ENCODE measurements at regions not wholly inside any gene's neighbourhood (a gene's known extent, or its start where the extent isn't known, plus 50 kb on each side); places are given as distances from the start of the nearest gene placed in this dataset.

DNA sequence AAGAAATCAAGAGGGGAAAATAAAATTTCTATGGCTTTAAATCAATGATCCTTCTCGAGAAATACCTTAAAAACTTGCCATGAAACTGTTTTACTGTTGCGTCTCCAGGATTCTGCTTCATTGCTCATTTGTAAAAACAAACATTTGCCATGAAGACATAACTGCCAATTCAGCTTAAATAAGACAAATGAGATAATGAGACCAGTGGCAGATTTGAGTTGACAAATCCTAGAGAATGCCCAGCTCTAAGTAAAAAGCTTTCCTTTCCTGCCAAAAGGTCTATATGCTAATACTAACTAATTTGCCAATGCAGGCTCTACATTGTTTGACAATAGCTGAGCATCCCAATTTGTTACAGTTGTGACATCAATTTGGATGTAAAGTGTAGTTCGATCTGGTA lies 400.5 kb upstream of the PCDH9 start:
- FAIRE-seq = no peak
- no peak for DNase-seq (ENCODE audit: low spot score)

DNA sequence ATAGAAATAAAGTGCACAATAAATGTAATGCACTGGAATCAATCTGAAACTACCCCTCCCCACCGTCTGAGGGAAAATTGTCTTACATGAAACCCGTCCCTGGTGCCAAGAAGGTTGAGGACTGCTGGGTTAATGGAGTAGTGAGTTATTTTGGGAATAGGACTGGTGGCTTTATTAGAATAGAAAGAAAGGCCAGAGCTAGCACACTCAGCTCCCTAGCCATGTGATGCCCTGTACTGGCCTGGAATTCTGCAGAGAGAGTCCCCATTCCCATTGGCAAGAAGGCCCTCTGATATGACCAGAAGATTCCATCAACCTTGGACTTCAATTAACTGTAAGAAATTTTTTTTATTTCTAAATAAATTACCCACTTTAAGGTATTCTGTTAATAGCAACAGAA lies 393.5 kb upstream of the PCDH9 start:
- no peak for DNase-seq (ENCODE audit: low spot score)
- FAIRE-seq = no peak

DNA sequence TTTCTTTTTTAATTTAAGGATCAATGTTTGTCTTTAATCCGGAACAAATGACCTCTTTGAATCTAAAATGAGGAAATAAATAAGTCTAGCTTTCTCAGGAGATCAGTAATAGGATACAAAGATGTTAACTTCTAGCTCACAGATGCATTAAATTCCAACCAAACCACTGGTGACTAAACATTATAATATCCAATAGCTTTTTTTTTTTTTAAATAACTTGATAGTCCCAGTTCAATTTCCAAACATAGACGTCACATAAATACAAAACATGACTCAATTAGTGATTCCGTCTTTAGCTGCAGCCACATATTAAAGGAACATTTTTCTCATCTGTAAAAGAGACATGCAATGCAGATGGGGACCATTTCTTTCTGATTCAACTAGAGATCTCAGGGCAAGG lies 390.5 kb upstream of the PCDH9 start:
- FAIRE-seq = no peak
- no peak for DNase-seq (ENCODE audit: low spot score)

DNA sequence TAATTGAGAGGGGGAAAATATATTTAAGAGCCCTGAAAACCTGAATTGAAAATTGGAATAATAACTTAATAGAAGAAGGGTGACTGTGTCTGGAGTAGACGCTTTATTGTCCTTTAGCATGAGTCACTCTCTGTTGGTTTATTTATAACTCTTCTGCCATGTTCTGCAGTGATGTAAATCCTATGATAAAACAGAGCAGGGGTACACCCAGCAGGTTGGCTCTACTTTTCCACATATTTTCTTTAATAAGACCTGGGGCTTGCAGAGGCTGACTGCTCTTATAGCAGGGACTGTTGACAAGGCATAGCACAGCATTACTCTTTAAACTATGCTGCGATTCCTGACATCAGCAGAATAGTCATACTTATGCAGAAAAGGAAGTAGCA lies 389.9 kb upstream of the PCDH9 start:
- DNase-seq (ENCODE audit: low spot score) (peak; percentile 38), FAIRE-seq (no peak)

DNA sequence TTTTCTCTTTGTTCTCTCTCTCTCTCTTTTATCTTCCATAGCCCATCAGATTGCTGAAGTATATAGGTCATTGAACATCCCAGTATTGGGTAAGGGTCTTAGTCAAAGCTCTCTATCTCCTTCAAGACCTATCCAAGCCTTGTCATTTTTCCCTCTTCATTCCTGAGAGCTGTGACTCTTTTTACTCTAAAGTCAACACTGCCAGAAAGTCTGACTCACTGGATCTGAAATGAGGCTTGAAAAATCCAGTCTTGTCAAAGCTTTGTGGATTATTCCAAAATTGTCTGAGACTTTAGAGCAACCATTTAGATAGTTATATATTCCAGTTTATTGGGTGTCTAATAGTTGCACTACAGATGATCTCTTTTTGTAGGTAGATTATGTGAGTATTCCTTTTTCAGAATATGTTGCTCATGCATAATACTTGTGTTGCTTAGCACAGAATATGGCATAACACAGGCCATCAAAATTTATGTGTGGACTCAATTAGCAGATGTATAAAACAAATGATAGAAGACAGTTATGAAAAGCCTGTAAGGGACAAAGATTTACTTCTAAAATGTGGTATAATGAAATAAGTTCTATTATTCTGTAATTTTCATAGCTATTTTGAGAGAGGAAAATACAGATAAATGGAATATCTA lies 389.3 kb upstream of the PCDH9 start:
- FAIRE-seq = peak; percentile 54
- peak; percentile 9 for DNase-seq (ENCODE audit: low spot score)

DNA sequence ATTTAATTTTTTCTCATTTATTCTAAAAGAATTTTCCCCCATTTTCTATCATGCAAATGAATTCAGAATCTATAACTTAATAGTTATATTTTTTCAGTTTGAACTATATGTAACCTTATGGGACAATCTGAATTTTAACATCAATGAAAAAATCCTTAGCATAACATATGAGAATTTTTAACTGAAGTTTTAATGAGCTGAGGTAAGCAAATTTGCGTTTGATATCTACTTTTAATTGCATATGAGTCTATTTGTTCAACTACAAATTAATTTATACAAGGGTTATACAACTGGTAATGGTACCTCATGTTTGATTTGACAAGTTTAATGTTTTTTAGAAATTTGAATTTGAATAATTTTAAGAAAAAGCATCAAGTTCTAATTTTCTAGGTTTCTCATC lies 384.4 kb upstream of the PCDH9 start:
- FAIRE-seq = no peak
- DNase-seq (ENCODE audit: low spot score) = no peak

DNA sequence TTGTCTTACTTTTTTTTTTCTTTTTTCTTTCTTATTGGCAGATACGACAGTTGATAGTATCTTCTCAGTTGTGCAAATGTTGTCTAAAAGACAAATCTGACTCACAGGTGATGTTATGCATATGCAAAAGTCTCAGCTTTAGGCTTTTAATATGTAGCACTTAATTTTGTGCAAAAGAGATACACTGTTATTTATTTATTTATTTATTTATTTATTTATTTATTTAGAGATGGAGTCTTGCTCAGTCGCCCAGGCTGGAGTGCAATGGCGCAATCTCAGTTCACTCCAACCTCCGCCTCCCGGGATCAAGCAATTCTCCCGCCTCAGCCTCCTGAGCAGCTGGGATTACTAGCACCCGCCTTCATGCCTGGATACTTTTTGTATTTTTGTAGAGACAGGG lies 383.9 kb upstream of the PCDH9 start:
- FAIRE-seq (no peak), DNase-seq (ENCODE audit: low spot score) (no peak)

DNA sequence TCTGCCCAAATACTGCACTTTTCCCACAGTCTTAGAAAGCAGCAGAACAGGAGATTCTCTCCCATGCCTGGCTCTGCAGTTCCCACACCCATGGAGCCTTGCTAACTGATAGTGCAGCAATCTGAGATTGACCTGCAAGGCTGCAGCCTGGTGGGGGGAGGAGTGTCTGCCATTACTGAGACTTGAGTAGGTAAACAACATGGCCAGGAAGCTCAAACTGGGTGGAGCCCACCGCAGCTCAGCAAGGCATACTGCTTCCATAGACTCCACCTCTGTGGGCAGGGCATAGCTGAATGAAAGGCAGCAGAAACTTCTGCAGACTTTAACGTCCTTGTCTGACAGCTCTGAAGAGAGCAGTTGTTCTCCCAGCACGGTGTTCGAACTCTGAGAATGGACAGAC lies 358.5 kb upstream of the PCDH9 start:
- DNase-seq (ENCODE audit: low spot score) = no peak
- no peak for FAIRE-seq

DNA sequence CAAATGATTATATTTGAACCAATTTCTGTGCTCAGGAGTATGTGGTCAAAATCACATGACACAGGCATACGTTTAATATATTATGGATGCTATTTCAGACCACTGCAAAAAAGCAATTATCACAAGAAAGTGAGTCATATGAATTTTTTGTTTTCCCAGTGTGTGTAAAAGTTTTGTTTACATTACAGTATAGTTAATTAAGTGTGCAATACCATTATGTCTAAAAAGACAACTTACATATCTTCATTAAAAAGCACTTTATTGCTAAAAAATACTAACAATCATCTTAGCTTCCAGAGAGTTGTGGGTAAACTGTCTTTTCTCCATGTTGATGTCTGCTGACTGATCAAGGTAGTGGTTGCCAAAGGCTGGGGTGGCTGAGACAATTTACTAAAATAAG lies 347.2 kb upstream of the PCDH9 start:
- no peak for FAIRE-seq
- DNase-seq (ENCODE audit: low spot score) = no peak

DNA sequence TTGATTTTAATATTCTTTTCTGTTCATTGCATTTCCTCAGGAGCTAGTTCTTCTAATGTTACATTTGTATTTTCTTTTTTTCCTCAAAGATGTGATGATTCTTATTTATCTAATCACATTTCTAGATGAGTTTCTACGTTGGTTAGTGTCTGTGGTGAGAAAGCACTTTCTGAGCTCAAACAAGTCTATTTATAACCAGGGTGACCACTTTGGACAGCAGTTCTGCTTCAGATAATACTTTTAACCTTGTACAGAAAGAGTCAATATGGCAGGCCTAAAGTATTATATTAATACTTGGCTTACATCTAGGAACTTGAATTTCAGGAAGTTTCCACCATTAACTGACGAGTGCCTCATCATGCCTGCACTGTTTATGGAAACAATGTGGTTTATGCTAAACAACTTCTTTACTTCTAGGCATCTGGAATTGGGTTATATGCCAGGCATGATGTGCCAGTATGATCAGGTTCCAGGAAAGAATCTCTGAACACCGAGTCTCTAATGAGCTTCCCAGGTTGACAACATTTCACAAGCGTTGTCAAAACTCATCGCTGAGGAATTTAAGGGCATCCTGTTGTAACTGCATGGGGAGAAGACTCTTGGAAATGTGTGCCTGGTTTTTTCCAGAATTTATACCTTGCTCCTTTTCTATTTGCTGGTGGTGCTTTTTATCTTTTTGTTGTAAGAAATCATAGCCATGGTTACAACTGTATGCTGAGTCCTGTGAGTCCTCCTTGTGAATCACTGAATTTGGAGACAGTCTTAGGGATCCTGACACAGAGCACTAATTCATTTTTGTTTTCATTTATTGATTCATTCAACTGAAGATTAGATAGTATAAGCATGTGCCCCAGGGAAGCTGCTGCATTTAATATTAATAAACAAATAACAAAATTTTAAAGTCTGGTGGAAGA lies 344.4 kb upstream of the PCDH9 start:
- FAIRE-seq (no peak), DNase-seq (ENCODE audit: low spot score) (no peak)

DNA sequence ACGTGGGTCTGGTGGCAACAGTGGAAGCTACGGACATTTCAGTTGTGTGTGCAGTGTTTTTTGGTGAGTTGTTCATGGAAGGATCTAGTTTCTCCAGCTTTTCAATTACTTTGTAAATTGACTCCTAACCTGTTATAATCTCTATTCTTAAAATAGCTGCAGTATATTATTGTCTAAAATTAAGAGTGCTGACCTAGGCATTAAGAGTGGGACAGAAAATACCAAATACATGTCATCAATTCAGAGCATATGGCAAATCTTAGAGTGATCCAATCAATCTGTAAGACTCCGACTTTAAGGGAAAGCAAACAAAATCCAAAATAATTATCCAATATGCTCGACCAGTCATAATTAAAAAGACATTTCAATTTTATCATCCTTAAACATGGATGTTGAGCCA lies 338.1 kb upstream of the PCDH9 start:
- FAIRE-seq = no peak
- DNase-seq (ENCODE audit: low spot score) = no peak

DNA sequence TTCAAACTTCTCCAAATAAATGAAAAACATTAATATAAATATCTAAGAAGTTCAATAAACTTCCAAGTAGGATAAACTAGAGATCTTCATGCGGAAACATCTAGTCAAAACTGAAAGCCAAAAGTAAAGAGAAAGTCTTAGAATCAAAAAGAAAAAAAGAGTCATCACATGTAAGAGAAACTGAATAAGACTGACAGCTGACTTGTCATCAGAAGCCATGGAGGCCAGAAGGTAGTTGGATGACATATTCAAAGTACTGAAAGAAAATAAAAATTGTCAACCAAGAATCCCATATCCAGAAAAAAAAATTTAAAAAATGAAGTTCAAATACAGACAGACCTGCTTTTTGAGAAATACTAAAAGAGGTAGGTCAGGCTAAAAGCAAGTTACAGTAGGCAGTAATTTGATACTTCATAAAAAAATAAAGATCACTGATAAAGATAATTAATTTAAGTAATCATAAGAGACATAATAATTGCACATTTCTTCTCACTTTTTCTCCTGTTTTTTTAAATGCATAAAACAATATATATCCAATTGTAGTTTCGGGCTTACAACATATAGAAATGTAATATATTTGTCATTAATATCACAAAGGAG lies 327.6 kb upstream of the PCDH9 start:
- DNase-seq (ENCODE audit: low spot score) (no peak), FAIRE-seq (no peak)

DNA sequence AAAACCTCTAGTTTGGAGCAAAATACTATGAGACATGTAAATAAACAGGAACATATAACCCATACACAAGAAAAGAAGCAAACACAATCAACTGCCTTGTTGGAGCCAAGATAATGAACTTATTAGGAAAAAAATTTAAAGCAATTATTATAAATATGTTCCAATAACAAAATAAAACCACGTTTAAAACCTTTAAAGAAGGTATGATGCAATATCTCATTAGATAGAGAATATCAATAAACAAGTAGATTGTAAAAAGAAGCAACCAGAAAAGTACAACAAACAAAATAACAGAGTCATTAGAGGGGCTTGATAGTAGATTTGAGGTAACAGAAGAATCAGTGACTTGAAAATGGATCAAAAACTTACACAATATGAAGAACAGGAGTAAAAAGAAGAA lies 327.0 kb upstream of the PCDH9 start:
- DNase-seq (ENCODE audit: low spot score) (no peak), FAIRE-seq (no peak)

DNA sequence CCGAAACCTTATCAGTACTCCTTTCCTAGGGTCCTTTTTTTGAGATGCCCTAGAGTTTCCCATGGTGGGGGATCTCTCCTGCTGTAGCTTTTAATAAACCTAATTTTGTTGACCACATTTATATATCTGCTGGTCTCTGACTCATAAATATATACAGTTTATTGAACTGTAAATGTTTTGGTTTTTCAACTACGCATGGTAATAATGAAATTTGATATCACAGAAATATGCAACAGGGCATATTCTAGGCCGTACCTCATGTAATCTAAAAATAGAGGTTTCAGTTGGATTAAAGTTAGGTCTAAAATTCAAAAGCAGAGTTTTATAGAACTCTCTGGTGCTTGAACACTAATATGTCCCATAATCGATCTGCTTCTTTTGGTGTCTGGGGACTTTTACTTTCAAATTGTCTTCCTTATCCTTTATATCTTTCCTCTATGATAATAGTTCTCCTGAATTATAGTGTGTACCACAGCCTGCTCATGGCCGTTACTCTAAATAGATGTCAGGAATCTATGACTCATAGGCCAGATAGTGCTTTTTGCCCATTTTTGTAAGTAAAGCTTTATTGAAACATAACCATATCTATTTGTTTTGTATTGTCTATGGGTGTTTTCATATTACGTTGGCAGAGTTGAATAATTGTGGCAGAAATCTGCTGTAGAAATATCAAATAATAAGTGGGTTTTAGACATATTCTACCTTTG lies 324.8 kb upstream of the PCDH9 start:
- no peak for DNase-seq (ENCODE audit: low spot score)

DNA sequence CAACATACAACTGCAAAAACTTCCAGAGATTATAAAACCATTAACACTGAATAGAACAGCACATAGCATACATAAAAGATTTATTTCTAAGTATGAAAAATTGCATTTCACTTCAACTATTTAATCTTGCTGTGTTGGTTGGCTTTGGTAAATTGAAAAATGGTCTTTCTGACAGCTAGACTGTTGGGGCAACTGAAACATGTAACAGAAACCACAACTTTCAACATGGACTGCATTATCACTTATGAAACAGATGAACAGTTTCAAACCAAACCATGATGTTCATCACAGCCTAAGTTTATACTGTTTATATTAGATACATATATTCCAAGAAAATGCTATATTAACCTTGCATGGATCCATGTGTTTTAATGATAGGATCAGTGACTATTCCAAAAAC lies 324.1 kb upstream of the PCDH9 start:
- no peak for DNase-seq (ENCODE audit: low spot score)
- FAIRE-seq = no peak

More for the DNA sequence above, 324.8 kb upstream of the PCDH9 start:
- no peak for FAIRE-seq

DNA sequence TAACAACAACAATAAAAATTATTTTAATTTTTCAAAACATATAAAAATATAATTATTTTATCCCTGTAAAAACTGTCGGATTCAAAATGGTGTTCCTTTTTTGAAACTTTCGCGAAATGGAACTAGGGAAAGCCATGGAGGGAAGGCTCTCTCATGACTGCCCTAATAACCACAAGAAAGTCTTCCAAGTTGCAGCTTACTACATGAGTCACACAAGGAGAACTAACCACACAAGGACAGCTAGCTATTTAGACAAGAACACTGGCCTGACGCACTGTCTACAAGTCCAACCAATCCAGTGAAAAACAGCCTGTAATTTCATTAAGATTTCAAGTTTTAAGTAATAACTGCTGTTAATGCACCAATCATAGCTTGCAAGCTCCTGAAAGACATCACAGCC lies 319.2 kb upstream of the PCDH9 start:
- FAIRE-seq (peak; percentile 87), DNase-seq (ENCODE audit: low spot score) (peak; percentile 76)

DNA sequence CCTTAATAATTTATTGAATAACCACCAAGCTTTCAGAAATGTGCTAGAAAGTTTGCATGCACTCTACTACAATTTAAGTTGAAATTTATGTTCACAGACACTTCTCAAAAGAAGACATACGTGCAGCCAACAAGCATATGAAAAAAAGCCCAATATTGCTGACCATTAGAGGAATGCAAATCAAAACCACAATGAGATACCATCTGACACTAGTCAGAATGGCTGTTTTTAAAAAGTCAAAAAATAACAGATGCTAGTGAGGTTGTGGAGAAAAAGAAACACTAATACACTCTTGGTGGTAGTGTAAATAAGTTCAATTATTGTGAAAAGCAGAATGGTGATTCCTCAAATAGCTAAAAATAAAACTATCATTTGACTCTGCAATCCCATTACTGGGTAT lies 308.8 kb upstream of the PCDH9 start:
- FAIRE-seq (no peak), DNase-seq (ENCODE audit: low spot score) (no peak)

DNA sequence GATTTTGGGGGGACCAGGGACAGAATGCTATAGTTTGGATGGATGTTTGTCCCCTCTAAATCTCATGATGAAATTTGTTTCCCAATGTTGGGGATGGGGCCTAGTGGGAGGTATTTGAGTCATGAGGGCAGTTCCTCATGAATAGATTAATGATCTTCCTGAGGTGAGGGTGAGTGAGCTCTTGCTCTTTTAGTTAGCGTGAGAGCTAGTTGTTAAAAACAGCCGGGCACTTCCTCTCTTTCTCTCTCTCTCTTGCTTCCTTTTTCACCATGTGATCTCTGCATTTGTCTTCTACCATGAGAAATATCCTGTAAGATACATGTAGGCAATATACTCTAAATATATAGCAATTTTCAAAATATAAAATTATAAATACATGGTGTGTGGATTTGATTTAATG lies 290.8 kb upstream of the PCDH9 start:
- DNase-seq (ENCODE audit: low spot score) (no peak), FAIRE-seq (no peak)

DNA sequence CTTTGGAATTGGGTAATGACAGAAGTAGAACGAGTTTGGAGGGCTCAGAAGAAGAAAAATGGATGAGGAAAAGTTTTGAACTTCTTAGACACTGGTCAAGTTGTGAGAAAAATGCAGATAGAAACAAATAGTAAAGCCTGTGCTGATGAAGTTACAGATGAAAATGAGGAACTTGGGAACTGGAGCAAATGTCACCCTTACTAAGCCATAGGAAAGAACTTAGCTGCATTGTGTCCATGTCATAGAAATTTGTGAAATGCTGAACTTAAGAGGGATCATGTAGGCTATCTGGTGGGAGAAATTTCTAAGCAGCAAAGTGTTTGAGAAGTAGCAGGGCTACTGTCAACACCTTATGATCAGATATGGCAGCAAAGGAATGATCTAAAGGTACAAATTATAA lies 289.2 kb upstream of the PCDH9 start:
- DNase-seq (ENCODE audit: low spot score) (no peak), FAIRE-seq (no peak)

DNA sequence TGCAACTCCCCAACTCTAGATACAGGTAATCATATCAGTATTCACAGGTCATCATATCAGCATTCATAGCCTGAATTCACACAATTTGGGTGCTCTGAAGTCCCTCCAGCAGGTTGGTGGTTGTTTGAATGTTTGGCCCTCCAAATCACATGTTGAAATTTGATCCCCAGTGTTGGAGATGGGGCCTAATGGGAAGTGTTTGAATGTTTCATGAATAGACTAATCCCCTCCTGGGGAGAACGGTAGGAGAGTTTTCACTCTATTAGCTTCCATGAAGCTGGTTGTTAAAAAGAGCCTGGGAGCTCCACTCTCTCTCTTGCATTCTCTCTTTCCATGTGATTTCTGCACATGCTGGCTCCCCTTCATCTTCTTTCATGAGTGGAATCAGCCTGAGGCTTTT lies 288.6 kb upstream of the PCDH9 start:
- no peak for FAIRE-seq
- DNase-seq (ENCODE audit: low spot score) = no peak

DNA sequence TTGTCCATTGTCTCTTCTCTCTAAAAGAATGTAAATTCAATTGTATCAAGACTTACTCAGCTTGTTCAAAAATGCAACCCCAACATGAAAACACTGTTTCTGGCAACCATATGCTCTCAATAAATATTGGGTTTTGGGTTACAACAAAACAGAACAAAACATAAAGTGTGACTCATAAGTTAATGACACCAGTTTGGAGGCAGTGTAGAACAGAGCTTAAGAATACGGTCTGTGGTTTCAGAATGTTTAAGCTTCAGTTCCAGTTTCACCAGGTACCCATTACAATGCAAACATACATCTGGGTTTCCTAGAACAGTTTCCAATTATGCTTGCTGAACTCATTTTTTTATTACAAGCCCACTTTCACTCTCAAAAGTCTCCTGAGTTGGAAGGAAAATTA lies 285.8 kb upstream of the PCDH9 start:
- DNase-seq (ENCODE audit: low spot score) = no peak
- FAIRE-seq = no peak

DNA sequence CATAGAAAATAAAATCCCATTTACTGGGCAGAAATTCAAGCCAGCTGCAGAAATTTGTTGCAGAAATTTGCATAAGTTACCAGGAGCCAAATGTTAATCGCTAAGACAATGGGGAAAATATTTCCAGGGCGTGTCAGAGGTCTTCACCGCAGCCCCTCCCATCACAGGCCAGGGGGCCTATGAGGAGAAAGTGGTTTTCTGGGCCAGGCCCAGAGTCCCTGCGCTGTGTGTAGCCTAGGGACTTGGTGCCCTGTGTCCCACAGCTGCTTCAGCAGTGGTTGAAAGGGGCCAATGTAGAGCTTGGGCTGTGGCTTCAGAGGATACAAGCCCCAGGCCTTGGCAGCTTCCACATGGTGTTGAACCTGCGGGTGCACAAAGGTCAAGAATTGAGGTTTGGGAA lies 278.9 kb upstream of the PCDH9 start:
- FAIRE-seq = no peak
- DNase-seq (ENCODE audit: low spot score) = no peak
